Thyroid gland (tissue), 4 donors: ENCODE measurements at regions not wholly inside any gene's neighbourhood (a gene's known extent, or its start where the extent isn't known, plus 50 kb on each side); places are given as distances from the start of the nearest gene placed in this dataset.

ENCODE experiments used
- POLR2A ChIP-seq, 2 donors: fragments of 450-650 bp; IDR thresholded peaks; one replicate each; pipeline ENCODE4 v1.6.1; 2017; ENCODE audit warnings: antibody characterized with exemption in 2 of 2, mild to moderate bottlenecking in 2 of 2, moderate library complexity in 1 of 2
- TF ChIP-seq, protein P1 (sequence below), 6 experiments: fragments of 200-600 bp in 3 of 6; fragments of 450-650 bp in 3 of 6; sonication (generic) in 3 of 6; IDR thresholded peaks; one replicate each; pipeline ENCODE4 v1.5.1; 2016 to 2019; ENCODE audit warnings: antibody characterized with exemption in 6 of 6, mild to moderate bottlenecking in 2 of 6, inconsistent platforms in 1 of 6, moderate library complexity in 1 of 6

DNA sequence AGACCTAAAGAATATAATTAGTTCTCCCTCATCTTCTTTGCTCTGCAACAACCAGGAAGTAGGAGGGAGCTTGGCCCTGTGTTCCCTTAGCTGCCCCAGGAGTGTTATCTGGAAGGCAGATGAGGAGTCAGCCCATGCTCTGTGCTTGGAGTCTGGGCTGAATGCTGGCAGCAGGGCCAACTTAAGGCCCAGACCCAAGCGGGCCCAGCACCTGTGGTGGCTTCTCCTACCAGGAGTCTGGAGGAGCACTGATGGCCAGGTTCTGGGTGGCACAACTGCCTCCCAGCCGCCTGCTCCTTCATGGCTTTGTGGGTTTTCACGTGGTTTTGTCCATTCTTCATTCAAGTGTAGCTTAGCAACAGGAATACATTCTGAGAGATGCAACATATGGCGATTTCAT lies 1910.7 kb upstream of the LRRTM1 start:
- TF ChIP-seq, protein P1, sequence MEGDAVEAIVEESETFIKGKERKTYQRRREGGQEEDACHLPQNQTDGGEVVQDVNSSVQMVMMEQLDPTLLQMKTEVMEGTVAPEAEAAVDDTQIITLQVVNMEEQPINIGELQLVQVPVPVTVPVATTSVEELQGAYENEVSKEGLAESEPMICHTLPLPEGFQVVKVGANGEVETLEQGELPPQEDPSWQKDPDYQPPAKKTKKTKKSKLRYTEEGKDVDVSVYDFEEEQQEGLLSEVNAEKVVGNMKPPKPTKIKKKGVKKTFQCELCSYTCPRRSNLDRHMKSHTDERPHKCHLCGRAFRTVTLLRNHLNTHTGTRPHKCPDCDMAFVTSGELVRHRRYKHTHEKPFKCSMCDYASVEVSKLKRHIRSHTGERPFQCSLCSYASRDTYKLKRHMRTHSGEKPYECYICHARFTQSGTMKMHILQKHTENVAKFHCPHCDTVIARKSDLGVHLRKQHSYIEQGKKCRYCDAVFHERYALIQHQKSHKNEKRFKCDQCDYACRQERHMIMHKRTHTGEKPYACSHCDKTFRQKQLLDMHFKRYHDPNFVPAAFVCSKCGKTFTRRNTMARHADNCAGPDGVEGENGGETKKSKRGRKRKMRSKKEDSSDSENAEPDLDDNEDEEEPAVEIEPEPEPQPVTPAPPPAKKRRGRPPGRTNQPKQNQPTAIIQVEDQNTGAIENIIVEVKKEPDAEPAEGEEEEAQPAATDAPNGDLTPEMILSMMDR (IDR thresholded peaks at IDR 0.05), result no peak
- no peak for TF ChIP-seq POLR2A (IDR thresholded peaks at IDR 0.05)
